NOMO-1 treated with dmso at 0.1 percent for 144 hours (cell line): ENCODE measurements at regions not wholly inside any gene's neighbourhood (a gene's known extent, or its start where the extent isn't known, plus 50 kb on each side); places are given as distances from the start of the nearest gene placed in this dataset.

ENCODE experiments used
- DNase-seq: peaks from one replicate; lab custom pipeline; 2025; ENCODE audit not compliant: unreplicated experiment; lab: John Stamatoyannopoulos, UW

DNA sequence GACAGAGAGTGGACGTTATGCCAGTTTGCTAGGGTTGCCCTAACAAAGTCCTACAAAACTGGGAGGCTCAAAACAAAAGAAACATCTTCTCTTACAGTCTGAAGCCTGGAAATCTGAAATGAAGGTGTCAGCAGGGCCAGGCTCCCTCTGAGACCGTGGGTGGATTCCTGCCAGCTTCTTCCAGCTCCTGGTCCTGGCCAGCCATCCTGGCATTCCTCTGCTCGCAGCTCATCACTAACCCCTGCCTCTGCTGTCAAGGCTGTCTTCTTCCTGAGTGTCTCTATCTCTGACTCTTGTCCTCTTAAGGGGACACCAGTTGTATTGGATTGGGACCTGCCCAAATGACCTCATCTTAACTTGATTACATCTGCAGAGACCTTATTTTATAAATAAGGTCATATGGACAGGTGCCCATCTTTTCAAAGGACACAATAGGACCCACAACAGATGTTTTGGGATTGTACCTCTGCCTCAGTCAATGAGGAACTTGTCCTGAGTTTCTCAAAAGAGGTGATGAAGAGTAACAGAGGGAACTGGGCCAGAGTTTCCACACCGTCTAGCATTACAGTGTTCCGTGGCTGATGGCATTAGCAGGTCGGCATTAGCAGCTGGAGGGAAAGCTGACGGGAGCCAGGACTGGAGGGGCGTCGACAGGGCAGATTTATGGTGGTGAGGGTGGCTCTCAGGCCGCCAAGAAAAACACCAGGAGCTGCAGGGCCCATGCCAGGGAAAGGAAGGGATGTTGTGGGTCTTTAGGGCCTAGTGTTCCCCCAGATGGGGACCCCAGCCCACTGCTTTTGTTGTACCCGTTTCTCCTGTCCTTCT lies 157.3 kb downstream of the TBXT start:
- no peak for DNase-seq

DNA sequence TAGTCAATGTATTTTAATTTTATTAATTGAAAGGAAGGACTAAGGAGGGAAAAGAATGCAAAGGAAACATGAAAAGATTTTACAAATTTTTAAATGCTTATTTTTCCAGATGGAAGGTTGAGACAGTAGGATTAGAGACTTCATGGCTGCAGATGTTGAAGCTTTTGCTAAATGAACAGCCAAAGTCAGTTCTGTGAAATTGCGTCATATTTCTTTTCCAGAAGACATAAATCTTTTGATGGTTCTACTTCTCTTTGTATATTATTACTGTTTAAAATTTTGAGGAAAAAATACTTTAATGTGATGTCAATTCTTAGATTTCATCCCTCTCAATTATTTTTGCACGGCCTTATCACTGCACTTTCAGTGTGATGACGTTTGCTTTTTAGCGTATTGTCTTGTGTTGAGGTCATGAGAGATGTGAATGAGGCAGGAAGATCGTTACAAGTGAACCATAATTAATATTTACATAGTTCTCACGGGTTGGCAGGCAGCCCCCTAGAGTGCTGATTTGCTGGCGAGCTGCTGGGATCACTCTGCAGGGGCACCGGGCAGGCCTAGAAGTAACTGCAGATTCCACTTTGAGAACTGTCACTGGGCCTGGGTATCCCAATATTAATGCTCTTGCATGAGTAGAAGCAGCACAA lies 158.1 kb downstream of the TBXT start:
- no peak for DNase-seq

DNA sequence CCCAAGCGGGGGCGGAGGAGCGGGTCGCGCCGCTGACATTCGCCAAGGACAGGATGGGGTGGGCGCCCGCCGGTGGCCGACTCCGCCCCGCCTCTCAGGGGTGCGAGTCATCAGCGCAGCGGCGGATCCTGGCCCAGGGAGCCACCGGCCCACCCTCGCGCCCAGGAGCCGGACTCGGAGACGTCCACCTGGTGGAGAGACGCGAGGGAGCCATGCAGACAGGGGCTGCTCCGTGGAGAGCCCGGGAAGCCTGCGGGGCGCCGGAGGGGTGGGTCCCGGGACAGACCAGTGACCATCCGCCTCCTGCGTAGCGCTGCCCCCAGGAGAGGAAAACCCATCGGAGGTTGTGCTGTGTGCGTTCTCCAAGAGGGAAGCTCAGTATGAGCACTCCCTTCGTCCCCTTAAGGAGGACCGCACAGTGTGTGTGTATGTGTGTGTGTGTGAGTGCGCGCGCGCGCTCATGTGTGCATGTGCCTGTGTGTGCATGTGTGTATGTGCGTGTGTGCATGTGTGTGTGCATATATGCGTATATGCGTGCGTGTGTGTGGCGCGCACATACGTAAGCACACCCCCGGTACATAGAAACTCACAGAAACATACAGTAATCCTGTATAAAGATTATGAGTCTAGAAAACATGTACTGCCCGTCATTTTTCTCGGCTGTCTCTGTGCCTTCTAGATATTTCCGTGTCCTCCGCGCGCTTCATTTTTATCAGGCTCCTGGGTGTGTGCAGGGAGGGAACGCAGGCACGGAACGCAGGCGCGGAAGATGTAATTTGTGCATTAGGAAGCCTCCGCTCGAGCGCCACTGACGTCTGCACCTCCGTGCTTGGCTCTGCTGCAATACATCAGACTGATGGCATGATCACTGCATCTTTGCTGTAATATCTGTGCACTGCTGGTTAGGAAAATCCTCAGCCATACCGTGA lies 158.9 kb downstream of the TBXT start:
- no peak for DNase-seq

DNA sequence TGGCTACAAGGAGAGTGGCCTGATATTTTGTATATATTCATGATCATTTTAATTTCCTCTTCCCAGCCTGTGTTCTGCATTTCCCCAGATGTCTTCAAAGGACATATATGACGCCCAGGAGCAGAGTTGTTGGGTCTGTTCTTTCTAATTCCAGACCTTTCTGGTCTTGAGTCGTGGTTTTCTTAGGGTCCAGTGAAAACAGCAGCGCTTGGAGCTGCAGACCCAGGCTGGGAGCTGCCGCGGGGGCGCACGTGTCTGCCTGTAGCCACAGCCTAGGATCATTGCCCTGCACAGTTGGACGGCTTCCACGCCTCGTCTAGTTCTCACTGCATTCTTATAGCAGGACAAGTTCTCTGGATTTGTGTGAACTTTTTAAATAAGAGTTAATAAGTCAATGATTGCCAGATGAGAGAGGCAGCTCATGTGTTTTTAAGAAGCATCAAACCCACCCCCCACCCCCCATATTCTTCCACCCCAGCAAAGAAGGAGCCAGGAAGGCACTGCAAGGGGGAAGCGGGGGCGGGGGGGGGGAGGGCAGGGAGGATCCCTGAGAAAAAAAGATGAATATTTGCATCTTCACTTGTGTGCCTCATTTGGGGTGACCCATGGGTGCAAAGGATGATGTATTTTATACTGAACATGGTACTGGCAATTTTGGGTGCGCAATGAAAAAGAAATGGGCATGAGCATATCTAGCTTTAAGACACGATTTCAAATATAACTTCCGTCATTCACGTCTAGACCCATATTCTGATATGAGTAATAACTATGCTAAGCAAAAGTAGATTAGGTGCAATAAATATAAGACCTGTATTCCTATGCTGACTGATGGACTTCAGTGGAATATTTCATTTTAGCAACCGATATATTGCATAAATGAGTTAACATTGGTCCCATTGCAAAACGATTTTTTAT lies 160.0 kb downstream of the TBXT start:
- no peak for DNase-seq

DNA sequence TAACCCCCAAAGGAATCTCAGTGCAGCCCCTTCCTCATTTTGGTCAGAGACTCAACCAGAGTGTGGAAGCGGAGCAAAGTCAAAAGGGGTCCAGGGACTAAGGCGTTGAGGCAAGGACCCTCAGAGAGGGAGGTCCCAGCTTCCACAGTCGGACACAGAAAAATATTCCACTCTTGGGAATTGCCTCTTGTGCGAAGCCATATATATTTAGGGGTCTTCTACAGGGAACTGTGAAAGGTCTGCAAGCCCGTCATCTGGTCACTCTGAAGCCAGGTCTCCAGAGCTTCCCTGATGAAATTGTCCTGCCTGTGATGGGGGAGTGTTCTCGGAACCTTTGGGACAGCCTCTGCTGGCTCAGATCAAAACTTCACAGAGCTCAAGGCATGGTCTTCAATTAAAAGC lies 160.8 kb downstream of the TBXT start:
- DNase-seq, result no peak

DNA sequence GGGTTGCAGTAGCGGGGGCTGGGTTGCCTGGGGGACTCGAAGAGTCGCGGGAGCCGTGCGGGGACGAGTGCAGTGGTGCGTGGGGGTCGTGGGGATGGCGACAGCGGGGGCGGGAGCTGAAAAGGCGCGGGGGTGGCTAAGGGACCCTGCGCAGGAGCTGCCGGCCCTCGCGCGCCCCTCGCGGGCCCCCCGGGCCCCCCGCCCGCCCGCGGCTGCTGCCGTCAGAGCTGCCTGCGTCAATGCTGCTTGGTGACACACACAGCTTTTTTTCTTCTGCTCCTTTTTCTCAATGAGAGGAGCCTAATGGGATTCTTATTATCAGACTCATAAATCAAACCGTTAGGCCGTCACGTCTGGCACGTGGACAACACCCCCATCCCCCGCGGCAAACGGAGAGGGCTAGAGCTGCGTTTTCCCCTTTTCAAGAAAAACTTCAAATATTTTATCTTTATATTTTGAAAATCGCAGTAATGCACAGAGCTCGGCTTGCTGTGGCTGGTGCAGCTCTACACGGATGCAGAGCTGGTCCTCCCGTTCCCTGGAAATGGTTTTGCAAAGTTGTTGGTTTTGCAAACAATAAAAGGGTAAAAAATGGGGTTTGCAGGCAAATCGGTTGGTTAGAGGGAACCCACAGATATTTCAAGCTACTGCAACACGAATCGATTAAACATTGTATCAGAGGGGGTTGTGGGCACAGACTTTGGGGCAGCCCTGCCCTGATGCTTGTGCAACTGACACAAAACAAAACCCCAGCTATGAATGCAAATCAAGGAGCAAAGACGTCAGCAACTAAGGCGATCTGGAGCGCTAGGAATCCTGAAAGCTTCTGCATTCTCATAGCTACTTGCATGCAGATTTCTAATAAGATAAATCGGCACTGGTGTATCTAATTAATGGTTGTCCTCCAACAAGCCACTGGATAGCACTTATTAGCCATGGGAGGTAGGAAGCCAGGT lies 161.4 kb downstream of the TBXT start:
- no peak for DNase-seq

DNA sequence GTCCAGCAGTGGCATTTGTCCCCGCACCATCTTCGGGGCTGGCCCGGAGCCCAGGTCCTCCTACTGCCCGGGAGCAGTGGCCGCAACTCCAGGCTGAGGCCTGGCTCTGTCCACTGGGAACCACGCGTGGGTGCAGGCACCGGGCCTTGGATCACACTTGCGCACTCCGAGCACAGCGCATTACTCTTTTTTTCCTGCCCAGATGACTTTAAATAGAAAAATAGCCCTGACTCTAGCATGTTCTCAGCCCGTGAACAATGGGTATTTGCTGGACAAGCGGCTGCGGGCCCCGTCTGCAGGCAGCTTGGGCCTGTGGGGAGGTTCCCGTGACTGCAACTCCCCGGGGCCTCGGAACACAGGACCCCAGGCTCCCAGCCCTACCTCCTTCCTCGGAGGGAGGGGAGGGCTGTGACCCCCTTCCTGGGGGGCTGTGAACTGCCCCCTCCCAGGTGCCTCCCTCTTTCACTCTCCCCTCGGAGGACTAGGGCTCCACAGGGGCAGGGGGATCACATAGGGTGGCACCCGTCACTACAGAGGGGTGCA lies 162.2 kb downstream of the TBXT start:
- no peak for DNase-seq

DNA sequence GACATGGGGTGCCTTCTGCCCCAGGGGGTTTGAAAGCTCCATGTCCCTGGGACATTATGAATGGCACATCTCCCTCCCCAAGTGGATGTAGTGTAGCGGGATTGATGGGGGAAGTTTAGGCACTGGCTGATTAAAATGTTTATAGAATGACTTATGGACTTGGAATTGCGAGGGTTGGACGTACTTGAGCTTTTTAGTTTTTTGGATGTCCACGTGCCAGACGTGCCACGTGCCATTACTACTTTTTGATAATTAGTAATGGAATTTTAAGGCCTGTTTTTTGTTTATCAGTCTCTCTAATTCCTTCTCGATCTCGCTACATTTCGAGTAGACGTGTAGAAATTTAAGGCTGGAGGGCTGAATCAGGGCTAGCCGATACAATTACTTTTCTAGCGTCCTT lies 162.8 kb downstream of the TBXT start:
- DNase-seq, result no peak

DNA sequence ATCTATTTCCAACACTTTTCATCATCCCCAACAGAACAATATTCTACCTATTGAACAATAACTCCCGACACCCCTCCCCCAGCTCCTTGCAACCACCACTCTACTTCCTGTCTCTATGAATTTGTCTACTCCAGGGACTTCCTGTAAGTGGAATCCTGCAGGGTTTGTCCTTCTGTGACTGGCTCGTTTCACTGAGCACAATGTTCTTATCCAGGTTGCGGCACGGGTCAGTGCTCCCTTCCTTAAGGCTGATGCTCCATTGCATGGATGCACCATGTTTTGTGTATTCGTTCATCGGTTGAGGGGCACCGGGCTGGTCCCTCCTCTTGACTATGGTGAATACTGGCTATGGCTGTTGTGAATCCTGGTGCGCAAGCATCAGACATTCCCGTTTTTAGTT lies 163.2 kb downstream of the TBXT start:
- no peak for DNase-seq

DNA sequence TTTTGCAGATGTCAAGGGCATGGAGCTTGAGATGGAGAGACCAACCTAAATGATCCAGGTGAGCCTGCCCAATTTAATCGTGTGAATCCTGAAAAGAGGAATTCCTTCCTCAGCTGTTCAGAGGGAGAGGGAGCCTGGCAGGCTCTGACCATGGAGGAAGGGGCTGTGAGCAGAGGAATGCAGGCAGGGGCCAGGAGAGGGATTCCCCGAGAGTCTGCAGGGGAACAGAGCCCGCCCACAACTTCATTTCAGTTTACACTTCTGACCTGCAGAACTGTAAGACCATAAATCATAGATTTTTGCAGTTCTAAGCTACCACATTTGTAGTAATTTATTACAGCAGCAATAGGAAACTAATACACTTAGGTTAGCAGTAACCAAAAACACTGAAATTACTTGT lies 164.1 kb downstream of the TBXT start:
- no peak for DNase-seq

DNA sequence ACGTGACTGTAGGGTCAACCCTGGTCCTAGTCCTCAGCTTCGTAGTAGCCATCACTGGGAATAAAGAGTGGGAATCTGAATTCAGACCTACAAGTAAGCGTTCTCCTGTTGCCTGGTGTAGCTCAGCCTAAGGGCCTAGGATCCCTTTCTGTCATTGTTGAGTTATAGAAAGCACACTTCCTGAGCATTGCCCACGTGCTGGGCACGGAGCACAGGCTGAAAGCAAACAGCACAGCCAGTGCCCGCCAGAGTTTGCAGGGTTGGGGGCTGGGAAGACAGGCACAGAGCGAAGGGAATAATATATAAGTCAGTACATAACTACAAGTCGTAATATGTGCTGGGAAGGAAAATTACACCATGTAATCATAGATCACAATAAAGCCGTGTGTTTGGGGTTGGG lies 166.3 kb downstream of the TBXT start:
- no peak for DNase-seq

DNA sequence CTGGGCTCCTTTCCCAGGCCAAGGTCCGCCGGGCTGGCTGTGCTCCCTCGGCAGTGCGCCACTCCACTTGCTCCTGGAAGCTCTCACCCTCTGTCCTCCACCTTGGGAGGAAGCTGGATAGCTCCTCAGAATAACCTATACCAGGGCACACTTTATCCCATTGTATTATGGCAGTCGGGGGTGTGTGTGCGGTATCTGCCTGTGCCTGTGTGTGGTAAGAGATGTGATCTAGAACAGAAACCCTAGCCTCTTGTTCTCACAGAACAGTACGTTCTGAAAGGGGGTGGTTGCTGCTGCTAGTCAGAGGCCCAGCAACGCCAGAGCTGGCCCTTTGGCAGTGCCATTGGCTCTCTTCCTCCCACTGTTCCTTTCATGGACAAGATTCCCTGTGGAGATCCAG lies 168.4 kb downstream of the TBXT start:
- DNase-seq, result no peak

DNA sequence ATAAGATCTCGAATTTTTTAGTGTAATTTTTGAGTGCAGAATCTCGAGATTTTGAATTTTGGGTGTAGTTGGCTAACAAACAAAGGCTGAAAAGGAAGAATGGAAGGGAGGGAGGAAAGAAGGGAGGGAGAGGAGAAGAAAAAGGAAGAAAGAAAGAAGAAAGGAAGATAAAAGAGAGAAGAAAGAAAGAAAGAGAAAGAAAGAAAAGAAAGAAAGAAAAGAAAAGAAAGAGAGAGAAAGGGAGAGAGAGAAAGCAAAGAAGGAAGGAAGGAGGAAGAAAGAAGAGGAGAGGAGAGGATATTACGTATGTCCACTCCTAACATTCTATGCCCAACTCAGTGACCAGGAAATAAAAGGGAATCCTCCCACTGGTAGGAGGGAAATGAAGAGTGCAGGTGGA lies 169.6 kb downstream of the TBXT start:
- no peak for DNase-seq

DNA sequence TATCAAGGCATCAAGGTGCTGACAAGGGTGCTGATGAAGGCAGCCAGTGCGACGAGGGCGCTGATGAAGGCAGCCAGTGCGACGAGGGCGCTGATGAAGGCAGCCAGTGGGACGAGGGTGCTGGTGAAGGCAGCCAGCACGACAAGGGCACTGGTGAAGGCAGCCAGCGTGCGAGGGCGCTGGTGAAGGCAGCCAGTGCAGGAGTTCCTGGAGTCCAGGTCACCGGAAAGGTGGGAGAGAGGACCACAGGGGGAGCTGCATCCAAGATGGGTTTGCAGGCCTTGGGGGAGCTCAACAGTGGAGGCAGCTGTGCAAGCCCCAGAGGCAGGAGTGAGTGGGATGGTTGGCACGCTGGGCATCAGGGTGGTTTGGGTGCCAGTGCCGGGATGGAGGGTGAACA lies 176.3 kb downstream of the TBXT start:
- no peak for DNase-seq

DNA sequence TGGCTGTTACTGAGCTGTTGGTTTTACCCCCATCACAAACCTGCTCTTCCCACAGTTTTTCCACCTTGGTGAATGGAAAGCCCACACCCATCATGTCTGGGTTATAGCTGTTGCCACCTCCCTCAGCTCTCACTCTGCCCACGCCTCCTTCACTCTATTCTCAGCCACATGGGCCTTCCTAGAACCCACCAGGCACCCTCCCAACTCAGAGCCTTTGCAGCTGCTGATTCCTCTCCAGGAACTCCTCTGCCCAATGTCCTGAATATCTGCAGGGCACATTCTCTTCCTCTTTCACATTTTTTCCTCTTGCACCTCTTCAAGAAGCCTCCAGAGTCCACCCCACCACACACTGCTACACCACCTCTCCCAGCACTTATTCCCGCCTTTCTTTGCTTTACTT lies 177.4 kb downstream of the TBXT start:
- DNase-seq, result no peak

DNA sequence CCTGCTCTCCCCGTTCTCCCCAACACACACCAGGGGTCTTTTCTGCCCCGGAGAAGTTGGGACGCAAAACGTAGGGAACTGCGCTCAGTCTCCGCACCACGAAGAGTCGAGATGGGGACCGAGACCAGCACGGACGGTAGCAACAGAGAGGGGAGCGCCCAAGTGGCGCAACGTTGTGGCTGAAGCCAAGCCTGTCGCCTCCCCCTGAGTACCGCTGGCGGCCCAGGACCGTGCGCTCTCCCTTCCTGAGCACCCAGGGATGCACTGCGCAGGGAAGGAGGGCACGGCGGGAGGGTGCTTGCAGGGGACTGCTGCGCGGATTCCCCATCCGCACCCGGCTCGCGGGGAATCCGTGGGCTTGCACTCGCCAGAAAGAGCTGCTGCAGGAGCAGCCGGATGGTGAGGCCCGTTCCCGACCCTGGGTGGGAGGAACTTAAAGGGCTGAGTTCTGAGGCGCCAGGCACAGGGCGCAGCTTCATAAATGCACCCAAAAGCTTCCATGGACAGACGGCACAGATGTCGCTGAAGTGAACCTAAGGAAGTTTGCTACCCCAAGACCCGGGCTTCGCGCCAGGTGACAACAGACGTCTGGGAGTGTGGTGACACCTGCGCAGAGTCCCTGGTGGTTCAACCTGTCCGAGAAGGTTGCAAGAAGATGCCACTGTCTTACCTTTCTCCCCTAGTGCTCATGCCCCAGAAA lies 178.7 kb downstream of the TBXT start:
- no peak for DNase-seq

DNA sequence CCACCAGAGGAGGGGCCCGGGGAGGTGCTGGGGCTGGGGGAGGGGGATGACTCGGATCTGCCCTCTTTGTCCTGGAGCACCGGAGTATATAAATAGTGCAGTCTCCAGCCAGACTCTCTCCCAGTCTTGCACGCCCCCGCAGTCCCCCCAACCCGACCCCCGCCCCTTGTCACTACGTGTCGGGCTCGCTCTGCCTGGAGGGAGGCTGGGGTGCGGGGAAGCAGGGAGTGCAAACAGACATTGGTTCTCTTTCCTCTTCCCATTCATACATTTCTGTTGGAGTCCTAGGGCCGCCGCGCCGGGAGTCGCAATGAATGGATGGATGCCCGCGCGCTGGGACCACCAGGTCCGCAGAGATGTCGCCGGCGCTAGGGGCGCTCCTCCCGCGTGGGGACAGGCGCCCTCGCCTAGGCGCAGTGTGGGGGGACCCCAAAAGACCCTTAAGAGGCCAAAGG lies 179.3 kb downstream of the TBXT start:
- no peak for DNase-seq

DNA sequence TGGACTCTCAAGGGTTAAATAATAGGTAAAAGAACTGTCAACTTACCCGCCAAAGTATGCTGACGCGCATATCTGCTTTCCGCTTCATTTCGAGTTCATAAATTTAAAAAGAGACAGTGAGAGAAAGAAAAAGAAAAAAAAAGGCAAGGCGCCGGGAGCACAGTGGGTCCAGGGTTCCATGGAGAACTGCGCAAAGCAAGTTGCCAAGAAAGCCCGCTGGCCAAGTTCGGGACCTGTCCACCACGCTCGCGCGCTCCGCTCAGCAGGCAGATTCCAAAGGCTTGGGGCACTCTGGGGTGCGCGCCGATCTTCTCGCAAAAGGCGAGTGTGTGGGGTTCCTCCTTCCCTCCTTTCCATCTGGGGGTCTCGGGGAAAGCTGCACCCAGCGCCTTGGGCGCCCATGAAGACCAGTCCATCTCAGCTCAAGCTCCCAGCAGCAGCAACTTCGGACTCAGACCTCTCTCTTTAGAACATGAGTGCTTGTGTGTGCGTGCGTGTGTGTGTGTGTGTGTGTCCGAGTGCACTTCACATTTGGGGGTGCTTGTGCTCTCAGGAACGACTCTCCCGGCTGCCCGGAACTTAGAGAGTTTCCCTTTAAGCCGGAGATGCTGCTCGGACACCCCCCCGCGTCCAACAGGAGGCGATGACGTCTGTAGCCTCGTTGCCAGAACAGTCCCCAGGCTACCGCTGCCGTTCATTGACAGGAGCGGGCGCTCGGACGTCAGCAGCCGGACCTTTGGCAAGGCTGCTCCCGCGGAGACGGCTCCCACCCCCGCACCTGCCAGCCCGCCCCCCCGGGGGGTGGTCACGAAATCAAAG lies 180.0 kb downstream of the TBXT start:
- no peak for DNase-seq
